Esophagus muscularis mucosa (tissue), 4 donors: ENCODE measurements at regions not wholly inside any gene's neighbourhood (a gene's known extent, or its start where the extent isn't known, plus 50 kb on each side); places are given as distances from the start of the nearest gene placed in this dataset.

Source experiments
- DNase-seq: peaks from one replicate; pipeline ENCODE4 v3.0.0-alpha.2; 2017; ENCODE audit errors: extremely low spot score
- H3K27ac ChIP-seq, 4 donors: fragments of 200-600 bp; sonication (generic); replicated peaks in 1 of 4; 1 replicate in 3 of 4; 2 replicates in 1 of 4; pipeline ENCODE4 v1.5.1; 2016 to 2019; ENCODE audit warnings: mild to moderate bottlenecking in 1 of 4
- H3K27me3 ChIP-seq, 4 donors: fragments of 200-600 bp; sonication (generic); one replicate each; pipeline versions ENCODE4 v1.5.1 to v1.6.0; 2016 to 2019
- H3K36me3 ChIP-seq, 4 donors: fragments of 200-600 bp; sonication (generic); one replicate each; pipeline ENCODE4 v1.5.1; 2016 to 2019
- H3K4me1 ChIP-seq, 4 donors: fragments of 200-600 bp; sonication (generic); one replicate each; pipeline ENCODE4 v1.5.1; 2016 to 2019
- H3K4me3 ChIP-seq, 4 donors: fragments of 200-600 bp; sonication (generic); 1 replicate in 2 of 4; 2 replicates in 2 of 4; pipeline ENCODE4 v1.5.1; 2016 to 2019; ENCODE audit warnings: mild to moderate bottlenecking in 4 of 4, moderate library complexity in 1 of 4
- H3K9me3 ChIP-seq, 4 donors: fragments of 200-600 bp; sonication (generic); 1 replicate in 3 of 4; 2 replicates in 1 of 4; pipeline ENCODE4 v1.5.1; 2016 to 2019
- EP300 ChIP-seq: sonication (generic); formaldehyde crosslinking; IDR thresholded peaks from one replicate; pipeline ENCODE4 v1.6.1; 2017; ENCODE audit warnings: antibody characterized with exemption
- POLR2A ChIP-seq: fragments of 450-650 bp; IDR thresholded peaks from one replicate; pipeline ENCODE4 v1.6.1; 2017; ENCODE audit warnings: antibody characterized with exemption, moderate library complexity, mild to moderate bottlenecking, low read depth
- POLR2AphosphoS5 ChIP-seq, 2 donors: sonication (generic); formaldehyde crosslinking; IDR thresholded peaks; one replicate each; pipeline ENCODE4 v1.6.1; 2017; ENCODE audit warnings: antibody characterized with exemption in 2 of 2
- whole genome bisulfite sequencing: methylation state at CpG from one replicate; pipeline ENCODE4 v1.1.5; 2018; 5-methylcytosine and 5-hydroxymethylcytosine counted together
- intact Hi-C: fragments of 100-400 bp; cut with DNase I; formaldehyde crosslinking; loops from one replicate; pipeline ENCODE4 v1.15.1; 2023
- TF ChIP-seq, protein P1 (sequence below), 3 experiments: fragments of 200-600 bp in 2 of 3; fragments of 450-650 bp in 1 of 3; sonication (generic) in 2 of 3; IDR thresholded peaks; one replicate each; pipeline ENCODE4 v1.5.1; 2017 to 2019; ENCODE audit warnings: antibody characterized with exemption in 3 of 3, mild to moderate bottlenecking in 2 of 3, moderate library complexity in 1 of 3

DNA sequence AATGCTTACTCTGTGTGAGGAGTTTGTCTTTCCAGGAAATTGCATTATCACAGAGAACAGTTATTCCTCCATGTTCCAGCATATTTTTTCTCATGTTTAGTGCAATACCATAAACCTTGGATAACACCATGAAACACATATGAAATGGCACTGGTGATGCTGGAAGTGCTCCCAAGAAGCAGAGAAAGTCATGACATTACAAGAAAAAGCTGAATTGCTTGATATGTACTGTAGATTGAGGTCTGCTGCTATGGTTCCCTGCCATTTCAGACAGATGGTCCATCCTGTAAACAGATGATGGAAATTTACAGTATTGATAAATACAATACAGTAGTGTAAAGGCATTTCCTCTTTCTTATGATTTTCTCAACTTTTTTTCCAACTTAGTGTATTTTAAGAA, 422.1 kb downstream of the LRRIQ3 start:
- Histone ChIP-seq H3K4me3 (no peak overlapping the region), H3K27me3 (no peaks in the 10 kb centered on the region), H3K4me1 (no peaks in the 10 kb centered on the region), H3K36me3 (no peaks in the 10 kb centered on the region), H3K9me3 (no peaks in the 10 kb centered on the region), H3K27ac (no peak overlapping the region)
- no peak for DNase-seq
- intact Hi-C loops: no loop called here
- TF ChIP-seq POLR2A (no peak), POLR2AphosphoS5 (IDR thresholded peaks at IDR 0.05) (no peak), EP300 (no peak)
- TF ChIP-seq, protein P1, sequence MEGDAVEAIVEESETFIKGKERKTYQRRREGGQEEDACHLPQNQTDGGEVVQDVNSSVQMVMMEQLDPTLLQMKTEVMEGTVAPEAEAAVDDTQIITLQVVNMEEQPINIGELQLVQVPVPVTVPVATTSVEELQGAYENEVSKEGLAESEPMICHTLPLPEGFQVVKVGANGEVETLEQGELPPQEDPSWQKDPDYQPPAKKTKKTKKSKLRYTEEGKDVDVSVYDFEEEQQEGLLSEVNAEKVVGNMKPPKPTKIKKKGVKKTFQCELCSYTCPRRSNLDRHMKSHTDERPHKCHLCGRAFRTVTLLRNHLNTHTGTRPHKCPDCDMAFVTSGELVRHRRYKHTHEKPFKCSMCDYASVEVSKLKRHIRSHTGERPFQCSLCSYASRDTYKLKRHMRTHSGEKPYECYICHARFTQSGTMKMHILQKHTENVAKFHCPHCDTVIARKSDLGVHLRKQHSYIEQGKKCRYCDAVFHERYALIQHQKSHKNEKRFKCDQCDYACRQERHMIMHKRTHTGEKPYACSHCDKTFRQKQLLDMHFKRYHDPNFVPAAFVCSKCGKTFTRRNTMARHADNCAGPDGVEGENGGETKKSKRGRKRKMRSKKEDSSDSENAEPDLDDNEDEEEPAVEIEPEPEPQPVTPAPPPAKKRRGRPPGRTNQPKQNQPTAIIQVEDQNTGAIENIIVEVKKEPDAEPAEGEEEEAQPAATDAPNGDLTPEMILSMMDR (IDR thresholded peaks at IDR 0.05): no peak

DNA sequence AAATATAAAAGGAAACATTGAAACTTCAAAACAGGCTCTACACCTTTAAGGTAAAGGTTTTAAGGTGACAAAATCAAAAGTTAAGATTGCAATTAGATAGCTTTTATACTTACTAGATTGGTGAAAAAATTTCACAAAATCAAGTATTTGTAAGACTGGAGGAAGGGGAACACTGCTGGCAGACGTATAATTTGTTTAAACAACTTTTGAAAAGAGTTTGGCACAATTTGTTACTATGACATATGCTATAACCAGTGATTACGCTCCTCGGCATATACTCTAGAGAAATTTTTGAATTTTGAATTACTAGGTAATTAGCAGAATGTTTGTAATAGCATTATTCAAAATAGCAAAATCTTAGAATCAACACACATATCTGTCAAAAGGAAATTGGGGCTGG, 425.0 kb downstream of the LRRIQ3 start:
- H3K27ac ChIP-seq: no peak overlapping the region
- no peak overlapping the region for H3K4me3 ChIP-seq
- no peak for DNase-seq
- intact Hi-C loops: no loop called here
- no peaks in the 10 kb centered on the region for H3K36me3 ChIP-seq
- H3K9me3 ChIP-seq: no peaks in the 10 kb centered on the region
- H3K4me1 ChIP-seq: no peaks in the 10 kb centered on the region
- TF ChIP-seq EP300: no peak
- TF ChIP-seq POLR2A: no peak
- TF ChIP-seq, protein P1 (IDR thresholded peaks at IDR 0.05): no peak
- TF ChIP-seq POLR2AphosphoS5 (IDR thresholded peaks at IDR 0.05): no peak
- no peaks in the 10 kb centered on the region for H3K27me3 ChIP-seq
- WGBS: 61% methylated on average over 3 of the region's 3 CpGs

DNA sequence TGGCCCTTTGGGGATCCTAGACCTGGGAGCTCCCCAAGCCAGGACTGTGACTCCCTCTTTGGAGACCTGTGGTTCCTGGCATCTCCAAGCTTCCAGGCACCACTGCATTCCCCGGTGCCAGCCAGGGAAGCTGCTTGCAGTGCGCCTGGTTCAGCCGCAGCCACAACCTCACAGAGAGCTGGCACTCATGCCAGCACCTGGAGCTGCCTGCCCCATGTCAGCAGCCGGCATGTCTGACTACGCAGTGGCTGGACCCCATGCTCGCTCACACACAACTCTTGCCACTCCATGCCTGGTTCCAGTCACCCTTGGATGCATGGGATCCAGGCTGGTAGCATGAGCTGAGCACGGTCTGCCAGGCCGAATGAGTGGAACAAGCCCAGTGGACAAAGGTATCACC, 426.6 kb downstream of the LRRIQ3 start:
- DNase-seq: no peak
- Histone ChIP-seq H3K36me3 (no peaks in the 10 kb centered on the region), H3K4me3 (no peak overlapping the region), H3K9me3 (no peaks in the 10 kb centered on the region), H3K27ac (no peak overlapping the region), H3K27me3 (no peaks in the 10 kb centered on the region), H3K4me1 (no peaks in the 10 kb centered on the region)
- TF ChIP-seq, protein P1 (IDR thresholded peaks at IDR 0.05): no peak
- TF ChIP-seq POLR2AphosphoS5 (IDR thresholded peaks at IDR 0.05) (no peak), POLR2A (no peak), EP300 (no peak)
- intact Hi-C loops: no loop called here
- WGBS: 96% methylated on average over 3 of the region's 8 CpGs

DNA sequence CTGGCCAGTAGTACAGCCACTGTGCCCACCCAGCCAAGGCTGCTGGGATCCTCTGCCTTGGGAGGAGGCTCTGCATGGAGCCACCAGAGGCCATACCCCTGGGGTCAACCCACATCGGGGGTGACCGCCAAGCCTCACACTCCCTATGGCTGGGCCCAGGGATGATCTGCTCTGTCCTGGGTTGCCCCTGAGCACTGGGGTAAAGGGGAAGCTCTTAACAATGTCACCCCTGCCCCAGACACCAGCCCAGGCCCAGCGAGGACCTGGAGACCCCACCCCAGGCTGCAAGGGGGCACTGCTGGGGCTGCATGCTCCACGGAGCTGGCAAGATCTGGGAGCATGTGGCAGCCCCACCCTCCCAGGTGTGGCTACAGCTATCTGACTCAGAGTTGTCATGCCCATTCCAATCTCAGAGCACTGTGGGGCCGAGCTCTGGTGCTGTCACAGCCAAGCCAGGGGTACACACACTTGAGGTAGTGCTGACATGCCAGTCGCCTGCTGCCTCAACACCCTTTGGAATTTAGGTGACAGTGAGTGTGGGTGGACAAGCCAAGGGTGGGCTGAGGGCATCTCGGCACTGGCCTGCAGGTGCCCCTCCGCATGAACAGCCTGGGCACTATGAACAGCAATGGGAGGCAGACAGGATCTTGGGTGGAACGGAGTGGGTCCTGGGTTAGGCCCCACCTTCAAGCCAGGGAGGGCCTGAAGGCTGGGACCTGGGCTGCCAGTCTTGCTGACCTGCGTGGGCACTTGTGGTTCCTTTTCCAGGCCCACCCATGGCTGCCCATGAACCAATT, 427.7 kb downstream of the LRRIQ3 start:
- DNase-seq: no peak
- TF ChIP-seq POLR2A (no peak), EP300 (no peak), POLR2AphosphoS5 (IDR thresholded peaks at IDR 0.05) (no peak)
- TF ChIP-seq, protein P1 (IDR thresholded peaks at IDR 0.05): no peak
- no peaks in the 10 kb centered on the region for H3K9me3 ChIP-seq
- no peak overlapping the region for H3K27ac ChIP-seq
- WGBS: 89% methylated on average over 4 of the region's 10 CpGs
- H3K27me3 ChIP-seq: no peaks in the 10 kb centered on the region
- intact Hi-C loops: no loop called here
- no peak overlapping the region for H3K4me3 ChIP-seq
- no peaks in the 10 kb centered on the region for H3K36me3 ChIP-seq
- no peaks in the 10 kb centered on the region for H3K4me1 ChIP-seq
